ENCODE measurements at regions not wholly inside any gene's neighbourhood (a gene's known extent, or its start where the extent isn't known, plus 50 kb on each side); places are given as distances from the start of the nearest gene placed in this dataset.

DNA sequence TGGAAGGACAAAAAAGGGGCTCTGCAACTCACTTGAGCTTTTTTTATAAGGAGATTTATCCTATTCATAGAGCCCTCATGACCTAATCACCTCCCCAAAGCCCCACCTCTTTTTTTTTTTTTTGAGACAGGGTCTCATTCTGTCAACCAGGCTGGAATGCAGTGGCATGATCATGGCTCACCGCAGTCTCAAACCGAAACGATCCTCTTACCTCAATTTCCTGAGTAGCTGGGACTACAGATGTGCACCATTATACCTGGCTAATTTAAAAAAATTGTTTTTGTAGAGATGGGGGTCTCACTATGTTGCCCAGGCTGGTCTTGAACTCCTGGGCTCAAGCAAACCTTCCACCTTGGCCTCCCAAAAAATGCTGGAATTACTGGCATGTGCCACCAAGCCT, 61.6 kb upstream of the PDGFRA start:
- BruUV-seq (replicated peaks): no TSS peak
- H3K4me1 ChIP-seq (ENCODE audit: insufficient read depth, low read length, poor library complexity, severe bottlenecking): no peaks in the 10 kb centered on the region
- H3K9me3 ChIP-seq (ENCODE audit: low read depth, low read length, poor library complexity, severe bottlenecking): no peaks in the 10 kb centered on the region
- intact Hi-C loops (cut with micrococcal nuclease; ENCODE audit: unreplicated experiment): no loop called here
- no peak overlapping the region for H3K4me3 ChIP-seq (ENCODE audit: low read depth, low read length, poor library complexity, severe bottlenecking)
- TF ChIP-seq, protein P1, sequence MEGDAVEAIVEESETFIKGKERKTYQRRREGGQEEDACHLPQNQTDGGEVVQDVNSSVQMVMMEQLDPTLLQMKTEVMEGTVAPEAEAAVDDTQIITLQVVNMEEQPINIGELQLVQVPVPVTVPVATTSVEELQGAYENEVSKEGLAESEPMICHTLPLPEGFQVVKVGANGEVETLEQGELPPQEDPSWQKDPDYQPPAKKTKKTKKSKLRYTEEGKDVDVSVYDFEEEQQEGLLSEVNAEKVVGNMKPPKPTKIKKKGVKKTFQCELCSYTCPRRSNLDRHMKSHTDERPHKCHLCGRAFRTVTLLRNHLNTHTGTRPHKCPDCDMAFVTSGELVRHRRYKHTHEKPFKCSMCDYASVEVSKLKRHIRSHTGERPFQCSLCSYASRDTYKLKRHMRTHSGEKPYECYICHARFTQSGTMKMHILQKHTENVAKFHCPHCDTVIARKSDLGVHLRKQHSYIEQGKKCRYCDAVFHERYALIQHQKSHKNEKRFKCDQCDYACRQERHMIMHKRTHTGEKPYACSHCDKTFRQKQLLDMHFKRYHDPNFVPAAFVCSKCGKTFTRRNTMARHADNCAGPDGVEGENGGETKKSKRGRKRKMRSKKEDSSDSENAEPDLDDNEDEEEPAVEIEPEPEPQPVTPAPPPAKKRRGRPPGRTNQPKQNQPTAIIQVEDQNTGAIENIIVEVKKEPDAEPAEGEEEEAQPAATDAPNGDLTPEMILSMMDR (conservative IDR thresholded peaks at IDR 0.05; ENCODE audit: low read depth, low read length): no peak
- no peak for TF ChIP-seq EZH2 (IDR thresholded peaks at IDR 0.05; ENCODE audit: borderline replicate concordance, low read depth, low read length, poor library complexity, severe bottlenecking)
- no peak overlapping the region for H3K27ac ChIP-seq (ENCODE audit: low read depth, low read length, poor library complexity, severe bottlenecking)
- no peaks in the 10 kb centered on the region for H3K27me3 ChIP-seq (replicated peaks; ENCODE audit: insufficient read depth, low read depth, low read length, poor library complexity)
- POLR2A ChIA-PET (ENCODE audit: low non-redundant PET): no interaction called here
- H3K36me3 ChIP-seq (ENCODE audit: insufficient read depth, low read length, poor library complexity, severe bottlenecking): no peaks in the 10 kb centered on the region
- no peak for DNase-seq (ENCODE audit: low spot score)
- CTCF ChIA-PET: no interaction called here

DNA sequence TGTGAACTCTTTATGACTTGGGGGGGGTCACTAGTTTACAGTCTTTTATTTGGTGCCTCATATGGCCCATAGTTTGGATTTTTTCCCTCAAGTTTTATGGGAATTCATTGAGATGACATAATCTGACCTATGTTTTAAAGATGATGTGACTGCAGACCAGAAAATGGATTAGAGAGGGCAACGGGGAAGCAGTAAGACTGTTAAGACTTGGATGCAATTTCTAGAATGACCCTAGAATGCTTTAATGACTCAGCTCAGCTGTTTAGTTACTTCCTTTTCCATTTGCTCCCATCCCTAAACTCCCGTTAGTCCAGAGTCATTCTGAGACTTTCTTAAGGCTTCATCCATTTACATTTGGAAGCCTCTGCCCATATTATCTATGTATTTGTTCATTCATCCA, 59.9 kb upstream of the PDGFRA start:
- intact Hi-C loops (cut with micrococcal nuclease; ENCODE audit: unreplicated experiment): no loop called here
- Histone ChIP-seq H3K9me3 (ENCODE audit: low read depth, low read length, poor library complexity, severe bottlenecking) (no peaks in the 10 kb centered on the region), H3K4me3 (ENCODE audit: low read depth, low read length, poor library complexity, severe bottlenecking) (no peak overlapping the region), H3K27me3 (replicated peaks; ENCODE audit: insufficient read depth, low read depth, low read length, poor library complexity) (no peaks in the 10 kb centered on the region), H3K4me1 (ENCODE audit: insufficient read depth, low read length, poor library complexity, severe bottlenecking) (no peaks in the 10 kb centered on the region), H3K36me3 (ENCODE audit: insufficient read depth, low read length, poor library complexity, severe bottlenecking) (no peaks in the 10 kb centered on the region), H3K27ac (ENCODE audit: low read depth, low read length, poor library complexity, severe bottlenecking) (no peak overlapping the region)
- DNase-seq (ENCODE audit: low spot score): no peak
- CTCF ChIA-PET: no interaction called here
- POLR2A ChIA-PET (ENCODE audit: low non-redundant PET): no interaction called here
- TF ChIP-seq, protein P1 (conservative IDR thresholded peaks at IDR 0.05; ENCODE audit: low read depth, low read length): no peak
- TF ChIP-seq EZH2 (IDR thresholded peaks at IDR 0.05; ENCODE audit: borderline replicate concordance, low read depth, low read length, poor library complexity, severe bottlenecking): no peak
- no TSS peak for BruUV-seq (replicated peaks)

DNA sequence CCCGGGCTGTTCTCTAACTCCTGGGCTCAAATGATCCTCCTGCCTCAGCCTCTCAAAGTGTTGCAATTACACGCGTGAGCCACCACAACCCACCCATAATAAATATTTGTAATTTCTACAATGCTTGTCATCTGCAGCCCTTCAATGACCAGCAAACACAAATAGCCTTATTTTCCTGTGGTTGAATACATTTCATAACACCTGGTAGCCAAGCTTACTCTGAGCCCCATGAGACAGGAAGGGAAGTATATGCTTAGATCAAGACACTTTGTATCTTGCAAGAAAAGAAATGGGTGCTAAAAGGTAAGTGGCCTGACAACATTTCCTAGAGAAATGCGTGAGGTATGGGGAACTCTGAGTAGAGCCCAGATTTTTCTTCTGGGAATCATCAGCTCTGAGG, 56.9 kb upstream of the PDGFRA start:
- no peak overlapping the region for H3K4me3 ChIP-seq (ENCODE audit: low read depth, low read length, poor library complexity, severe bottlenecking)
- no peaks in the 10 kb centered on the region for H3K9me3 ChIP-seq (ENCODE audit: low read depth, low read length, poor library complexity, severe bottlenecking)
- POLR2A ChIA-PET (ENCODE audit: low non-redundant PET): no interaction called here
- CTCF ChIA-PET: no interaction called here
- TF ChIP-seq EZH2 (IDR thresholded peaks at IDR 0.05; ENCODE audit: borderline replicate concordance, low read depth, low read length, poor library complexity, severe bottlenecking): no peak
- TF ChIP-seq, protein P1 (conservative IDR thresholded peaks at IDR 0.05; ENCODE audit: low read depth, low read length): no peak
- no peaks in the 10 kb centered on the region for H3K27me3 ChIP-seq (replicated peaks; ENCODE audit: insufficient read depth, low read depth, low read length, poor library complexity)
- BruUV-seq (replicated peaks): no TSS peak
- no peaks in the 10 kb centered on the region for H3K36me3 ChIP-seq (ENCODE audit: insufficient read depth, low read length, poor library complexity, severe bottlenecking)
- DNase-seq (ENCODE audit: low spot score): no peak
- intact Hi-C loops (cut with micrococcal nuclease; ENCODE audit: unreplicated experiment): no loop called here
- H3K4me1 ChIP-seq (ENCODE audit: insufficient read depth, low read length, poor library complexity, severe bottlenecking): no peaks in the 10 kb centered on the region
- no peak overlapping the region for H3K27ac ChIP-seq (ENCODE audit: low read depth, low read length, poor library complexity, severe bottlenecking)
